ENCODE measurements at regions not wholly inside any gene's neighbourhood (a gene's known extent, or its start where the extent isn't known, plus 50 kb on each side); places are given as distances from the start of the nearest gene placed in this dataset.

- Mint-ChIP-seq H3K27ac (ENCODE audit: unreplicated experiment) (no peak overlapping the region), H3K27me3 (ENCODE audit: unreplicated experiment) (peaks cover 26% of the 10 kb centered on the region), H3K9me3 (ENCODE audit: unreplicated experiment) (peaks cover 7% of the 10 kb centered on the region), H3K4me3 (ENCODE audit: unreplicated experiment) (no peak overlapping the region), H3K36me3 (ENCODE audit: unreplicated experiment) (no peaks in the 10 kb centered on the region), H3K4me1 (ENCODE audit: unreplicated experiment) (no peaks in the 10 kb centered on the region)
- no peak for TF ChIP-seq CTCF (IDR thresholded peaks at IDR 0.05)
- no peak for DNase-seq (ENCODE audit: extremely low spot score, unreplicated experiment)
Observed at GRCh38 chr2:8059794-8060193, 622.1 kb upstream of the ID2 start.

GRCh38 chr2:8061219-8061618, 620.6 kb upstream of the ID2 start:
- peaks cover 7% of the 10 kb centered on the region for H3K9me3 Mint-ChIP-seq (ENCODE audit: unreplicated experiment)

GRCh38 chr2:8064603-8065002, 617.3 kb upstream of the ID2 start:
- H3K27me3 Mint-ChIP-seq (ENCODE audit: unreplicated experiment), result peaks cover 16% of the 10 kb centered on the region
- no peaks in the 10 kb centered on the region for H3K9me3 Mint-ChIP-seq (ENCODE audit: unreplicated experiment)
- H3K27ac Mint-ChIP-seq (ENCODE audit: unreplicated experiment), result no peak overlapping the region

More at GRCh38 chr2:8061219-8061618, 620.6 kb upstream of the ID2 start:
- peaks cover 26% of the 10 kb centered on the region for H3K27me3 Mint-ChIP-seq (ENCODE audit: unreplicated experiment)
- H3K4me1 Mint-ChIP-seq (ENCODE audit: unreplicated experiment), result no peaks in the 10 kb centered on the region
- no peaks in the 10 kb centered on the region for H3K36me3 Mint-ChIP-seq (ENCODE audit: unreplicated experiment)
- TF ChIP-seq CTCF (IDR thresholded peaks at IDR 0.05), result no peak
- no peak overlapping the region for H3K4me3 Mint-ChIP-seq (ENCODE audit: unreplicated experiment)
- H3K27ac Mint-ChIP-seq (ENCODE audit: unreplicated experiment), result no peak overlapping the region
- no peak for DNase-seq (ENCODE audit: extremely low spot score, unreplicated experiment)

DNA sequence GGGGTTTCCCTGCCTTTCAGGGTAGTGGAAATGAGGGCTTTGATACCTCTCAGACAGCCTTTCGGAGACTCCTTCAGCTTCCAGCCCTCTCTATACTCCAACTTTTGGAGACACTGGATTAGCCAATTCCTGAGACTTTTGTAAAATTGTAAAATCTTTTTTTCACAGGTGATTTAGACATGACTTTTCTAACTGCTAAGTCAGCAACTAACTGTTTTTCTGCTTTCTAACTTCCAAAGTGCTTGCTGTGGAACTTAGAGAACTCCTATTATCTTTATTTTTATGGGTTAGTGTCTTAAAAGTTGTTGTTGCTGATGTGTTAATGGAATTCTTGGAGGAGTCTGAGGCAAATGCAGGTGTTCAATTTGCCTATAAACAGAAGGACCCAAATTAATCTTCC, 616.7 kb upstream of the ID2 start:
- H3K27me3 Mint-ChIP-seq (ENCODE audit: unreplicated experiment), result peaks cover 12% of the 10 kb centered on the region
- no peaks in the 10 kb centered on the region for H3K36me3 Mint-ChIP-seq (ENCODE audit: unreplicated experiment)
- H3K4me3 Mint-ChIP-seq (ENCODE audit: unreplicated experiment), result no peak overlapping the region
- no peak overlapping the region for H3K27ac Mint-ChIP-seq (ENCODE audit: unreplicated experiment)
- DNase-seq (ENCODE audit: extremely low spot score, unreplicated experiment), result no peak
- H3K4me1 Mint-ChIP-seq (ENCODE audit: unreplicated experiment), result no peaks in the 10 kb centered on the region
- no peak for TF ChIP-seq CTCF (IDR thresholded peaks at IDR 0.05)
- H3K9me3 Mint-ChIP-seq (ENCODE audit: unreplicated experiment), result no peaks in the 10 kb centered on the region

More at GRCh38 chr2:8064603-8065002, 617.3 kb upstream of the ID2 start:
- Mint-ChIP-seq H3K36me3 (ENCODE audit: unreplicated experiment) (no peaks in the 10 kb centered on the region), H3K4me3 (ENCODE audit: unreplicated experiment) (no peak overlapping the region), H3K4me1 (ENCODE audit: unreplicated experiment) (no peaks in the 10 kb centered on the region)
- no peak for DNase-seq (ENCODE audit: extremely low spot score, unreplicated experiment)
- TF ChIP-seq CTCF (IDR thresholded peaks at IDR 0.05), result no peak

DNA sequence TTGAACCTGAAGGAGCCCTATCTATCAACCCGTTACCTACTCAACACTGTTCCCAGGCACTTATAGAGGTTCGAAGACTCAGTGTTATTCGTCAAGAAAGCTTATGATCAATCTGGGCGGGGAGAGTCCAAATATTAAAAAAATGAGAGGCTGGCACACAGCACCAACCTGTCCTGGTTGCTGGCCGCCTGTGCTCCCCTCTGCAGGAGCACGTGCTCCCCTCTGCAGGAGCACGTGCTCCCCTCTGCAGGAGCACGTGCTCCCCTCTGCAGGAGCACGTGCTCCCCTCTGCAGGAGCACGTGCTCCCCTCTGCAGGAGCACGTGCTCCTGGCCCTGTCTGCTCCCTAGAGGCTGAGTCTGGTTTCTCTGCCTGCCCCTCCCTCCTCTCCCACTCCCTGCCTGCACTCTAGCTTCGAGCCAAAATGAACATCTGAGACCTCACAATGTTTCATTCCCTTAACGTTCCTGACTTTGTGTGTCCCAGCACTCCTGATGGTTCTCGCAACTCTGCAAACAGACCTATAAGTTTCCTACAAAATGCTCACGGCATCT, 614.0 kb upstream of the ID2 start:
- Mint-ChIP-seq H3K9me3 (ENCODE audit: unreplicated experiment) (no peaks in the 10 kb centered on the region), H3K4me3 (ENCODE audit: unreplicated experiment) (no peak overlapping the region), H3K36me3 (ENCODE audit: unreplicated experiment) (no peaks in the 10 kb centered on the region), H3K4me1 (ENCODE audit: unreplicated experiment) (no peaks in the 10 kb centered on the region), H3K27me3 (ENCODE audit: unreplicated experiment) (peaks cover 6% of the 10 kb centered on the region), H3K27ac (ENCODE audit: unreplicated experiment) (no peak overlapping the region)
- no peak for TF ChIP-seq CTCF (IDR thresholded peaks at IDR 0.05)
- DNase-seq (ENCODE audit: extremely low spot score, unreplicated experiment), result no peak
